ENCODE measurements at regions not wholly inside any gene's neighbourhood (a gene's known extent, or its start where the extent isn't known, plus 50 kb on each side); places are given as distances from the start of the nearest gene placed in this dataset.
"Not testable (repeated sequence)": the region's sequence is repeated elsewhere in the genome, so short reads cannot be mapped to it uniquely, and the experiment has no call there.

- H3K4me1 ChIP-seq (ENCODE audit: control extremely low read depth in 1 of 4, control insufficient read depth in 4 of 4, insufficient read depth in 4 of 4, low read length in 3 of 4); DNase-seq; H3K9me3 ChIP-seq (ENCODE audit: control extremely low read depth in 1 of 5, control insufficient read depth in 4 of 5, insufficient read depth in 2 of 5, low read depth in 1 of 5, low read length in 4 of 5); CTCF ChIA-PET; H3K27ac ChIP-seq (ENCODE audit: insufficient read depth in 1 of 2, low read depth in 1 of 2, low read length in 2 of 2, poor library complexity in 1 of 2, severe bottlenecking in 2 of 2); H3K4me3 ChIP-seq (ENCODE audit: control insufficient read depth in 1 of 7, extremely low read depth in 1 of 7, insufficient read depth in 4 of 7, low read depth in 2 of 7, low read length in 6 of 7); POLR2A ChIA-PET; H3K36me3 ChIP-seq (ENCODE audit: control insufficient read depth in 4 of 4, insufficient read depth in 4 of 4, low read length in 3 of 4): not testable (repeated sequence)
- WGBS (ENCODE audit: insufficient coverage): 71% methylated on average over 2 of the region's 3 CpGs
- H3K27me3 ChIP-seq (replicated peaks in 2 of 5; ENCODE audit: control insufficient read depth in 4 of 5, insufficient read depth in 5 of 5, low read length in 4 of 5): peaks cover 0 to 14% (median 2%) of the 10 kb centered on the region in 5 experiments
Measured at GRCh38 chr15:79512844-79513243, 80.7 kb downstream of the MINAR1 start.

- Histone ChIP-seq H3K36me3 (ENCODE audit: control insufficient read depth in 4 of 4, insufficient read depth in 4 of 4, low read length in 3 of 4) (no peaks in the 10 kb centered on the region), H3K27ac (ENCODE audit: insufficient read depth in 1 of 2, low read depth in 1 of 2, low read length in 2 of 2, poor library complexity in 1 of 2, severe bottlenecking in 2 of 2) (no peak overlapping the region), H3K4me1 (ENCODE audit: control extremely low read depth in 1 of 4, control insufficient read depth in 4 of 4, insufficient read depth in 4 of 4, low read length in 3 of 4) (no peaks in the 10 kb centered on the region), H3K27me3 (replicated peaks in 2 of 5; ENCODE audit: control insufficient read depth in 4 of 5, insufficient read depth in 5 of 5, low read length in 4 of 5) (peaks cover 0 to 12% (median 2%) of the 10 kb centered on the region in 5 experiments), H3K9me3 (ENCODE audit: control extremely low read depth in 1 of 5, control insufficient read depth in 4 of 5, insufficient read depth in 2 of 5, low read depth in 1 of 5, low read length in 4 of 5) (no peaks in the 10 kb centered on the region), H3K4me3 (ENCODE audit: control insufficient read depth in 1 of 7, extremely low read depth in 1 of 7, insufficient read depth in 4 of 7, low read depth in 2 of 7, low read length in 6 of 7) (no peak overlapping the region)
- WGBS (ENCODE audit: insufficient coverage): no CpG with 5 or more reads among the region's 8 CpGs
- DNase-seq: no peak
- POLR2A ChIA-PET: interaction anchor here (0.6 kb wide), 1 partner anchor 65 kb away, joined by 3 read pairs; no protein-coding TSS in a partner anchor
- CTCF ChIA-PET: no interaction called here
Measured at GRCh38 chr15:79513417-79513816, 81.3 kb downstream of the MINAR1 start.

GRCh38 chr15:79513940-79514339, 81.8 kb downstream of the MINAR1 start:
- Histone ChIP-seq H3K9me3 (ENCODE audit: control extremely low read depth in 1 of 5, control insufficient read depth in 4 of 5, insufficient read depth in 2 of 5, low read depth in 1 of 5, low read length in 4 of 5) (no peaks in the 10 kb centered on the region), H3K27ac (ENCODE audit: insufficient read depth in 1 of 2, low read depth in 1 of 2, low read length in 2 of 2, poor library complexity in 1 of 2, severe bottlenecking in 2 of 2) (no peak overlapping the region), H3K27me3 (replicated peaks in 2 of 5; ENCODE audit: control insufficient read depth in 4 of 5, insufficient read depth in 5 of 5, low read length in 4 of 5) (peaks cover 0 to 12% (median 2%) of the 10 kb centered on the region in 5 experiments), H3K36me3 (ENCODE audit: control insufficient read depth in 4 of 4, insufficient read depth in 4 of 4, low read length in 3 of 4) (no peaks in the 10 kb centered on the region), H3K4me1 (ENCODE audit: control extremely low read depth in 1 of 4, control insufficient read depth in 4 of 4, insufficient read depth in 4 of 4, low read length in 3 of 4) (no peaks in the 10 kb centered on the region), H3K4me3 (ENCODE audit: control insufficient read depth in 1 of 7, extremely low read depth in 1 of 7, insufficient read depth in 4 of 7, low read depth in 2 of 7, low read length in 6 of 7) (no peak overlapping the region)
- 100% methylated on average over 5 of the region's 5 CpGs for WGBS (ENCODE audit: insufficient coverage)
- DNase-seq: no peak
- ChIA-PET CTCF (no interaction called here), POLR2A (interaction anchor here (0.6 kb wide), 1 partner anchor 65 kb away, joined by 3 read pairs; no protein-coding TSS in a partner anchor)

GRCh38 chr15:79515300-79516027, 83.3 kb downstream of the MINAR1 start:
- WGBS (ENCODE audit: insufficient coverage): 100% methylated on average over 4 of the region's 7 CpGs
- no peak for DNase-seq
- H3K27ac ChIP-seq (ENCODE audit: insufficient read depth in 1 of 2, low read depth in 1 of 2, low read length in 2 of 2, poor library complexity in 1 of 2, severe bottlenecking in 2 of 2): no peak overlapping the region
- H3K4me3 ChIP-seq (ENCODE audit: control insufficient read depth in 1 of 7, extremely low read depth in 1 of 7, insufficient read depth in 4 of 7, low read depth in 2 of 7, low read length in 6 of 7): no peak overlapping the region
- ChIA-PET POLR2A (no interaction called here), CTCF (no interaction called here)
- no peaks in the 10 kb centered on the region for H3K36me3 ChIP-seq (ENCODE audit: control insufficient read depth in 4 of 4, insufficient read depth in 4 of 4, low read length in 3 of 4)
- H3K27me3 ChIP-seq (replicated peaks in 2 of 5; ENCODE audit: control insufficient read depth in 4 of 5, insufficient read depth in 5 of 5, low read length in 4 of 5): peaks cover 0 to 5% (median 2%) of the 10 kb centered on the region in 5 experiments
- H3K4me1 ChIP-seq (ENCODE audit: control extremely low read depth in 1 of 4, control insufficient read depth in 4 of 4, insufficient read depth in 4 of 4, low read length in 3 of 4): no peaks in the 10 kb centered on the region
- H3K9me3 ChIP-seq (ENCODE audit: control extremely low read depth in 1 of 5, control insufficient read depth in 4 of 5, insufficient read depth in 2 of 5, low read depth in 1 of 5, low read length in 4 of 5): no peaks in the 10 kb centered on the region

- H3K9me3 ChIP-seq (ENCODE audit: control extremely low read depth in 1 of 5, control insufficient read depth in 4 of 5, insufficient read depth in 2 of 5, low read depth in 1 of 5, low read length in 4 of 5): no peaks in the 10 kb centered on the region
- CTCF ChIA-PET: no interaction called here
- peaks cover 0 to 4% (median under 1%) of the 10 kb centered on the region in 5 experiments for H3K27me3 ChIP-seq (replicated peaks in 2 of 5; ENCODE audit: control insufficient read depth in 4 of 5, insufficient read depth in 5 of 5, low read length in 4 of 5)
- no peak for DNase-seq
- whole genome bisulfite sequencing (ENCODE audit: insufficient coverage): 95% methylated on average over 2 of the region's 3 CpGs
- no peaks in the 10 kb centered on the region for H3K36me3 ChIP-seq (ENCODE audit: control insufficient read depth in 4 of 4, insufficient read depth in 4 of 4, low read length in 3 of 4)
- POLR2A ChIA-PET: no interaction called here
- no peaks in the 10 kb centered on the region for H3K4me1 ChIP-seq (ENCODE audit: control extremely low read depth in 1 of 4, control insufficient read depth in 4 of 4, insufficient read depth in 4 of 4, low read length in 3 of 4)
- H3K4me3 ChIP-seq (ENCODE audit: control insufficient read depth in 1 of 7, extremely low read depth in 1 of 7, insufficient read depth in 4 of 7, low read depth in 2 of 7, low read length in 6 of 7): no peak overlapping the region
- H3K27ac ChIP-seq (ENCODE audit: insufficient read depth in 1 of 2, low read depth in 1 of 2, low read length in 2 of 2, poor library complexity in 1 of 2, severe bottlenecking in 2 of 2): no peak overlapping the region
Measured at GRCh38 chr15:79516155-79516554, 84.0 kb downstream of the MINAR1 start.

- H3K4me3 ChIP-seq (ENCODE audit: control insufficient read depth in 1 of 7, extremely low read depth in 1 of 7, insufficient read depth in 4 of 7, low read depth in 2 of 7, low read length in 6 of 7): no peak overlapping the region
- ChIA-PET CTCF (no interaction called here), POLR2A (no interaction called here)
- no peaks in the 10 kb centered on the region for H3K36me3 ChIP-seq (ENCODE audit: control insufficient read depth in 4 of 4, insufficient read depth in 4 of 4, low read length in 3 of 4)
- 100% methylated on average over 1 of the region's 3 CpGs for WGBS (ENCODE audit: insufficient coverage)
- no peak overlapping the region for H3K27ac ChIP-seq (ENCODE audit: insufficient read depth in 1 of 2, low read depth in 1 of 2, low read length in 2 of 2, poor library complexity in 1 of 2, severe bottlenecking in 2 of 2)
- DNase-seq: no peak
- H3K9me3 ChIP-seq (ENCODE audit: control extremely low read depth in 1 of 5, control insufficient read depth in 4 of 5, insufficient read depth in 2 of 5, low read depth in 1 of 5, low read length in 4 of 5): no peaks in the 10 kb centered on the region
- no peaks in the 10 kb centered on the region for H3K4me1 ChIP-seq (ENCODE audit: control extremely low read depth in 1 of 4, control insufficient read depth in 4 of 4, insufficient read depth in 4 of 4, low read length in 3 of 4)
- H3K27me3 ChIP-seq (replicated peaks in 2 of 5; ENCODE audit: control insufficient read depth in 4 of 5, insufficient read depth in 5 of 5, low read length in 4 of 5): peaks cover 0 to 4% (median 0%) of the 10 kb centered on the region in 5 experiments
Measured at GRCh38 chr15:79516646-79517045, 84.5 kb downstream of the MINAR1 start.

GRCh38 chr15:79519628-79520027, 87.5 kb downstream of the MINAR1 start:
- POLR2A ChIA-PET: no interaction called here
- Histone ChIP-seq H3K36me3 (ENCODE audit: control insufficient read depth in 4 of 4, insufficient read depth in 4 of 4, low read length in 3 of 4) (no peaks in the 10 kb centered on the region), H3K4me1 (ENCODE audit: control extremely low read depth in 1 of 4, control insufficient read depth in 4 of 4, insufficient read depth in 4 of 4, low read length in 3 of 4) (no peaks in the 10 kb centered on the region), H3K9me3 (ENCODE audit: control extremely low read depth in 1 of 5, control insufficient read depth in 4 of 5, insufficient read depth in 2 of 5, low read depth in 1 of 5, low read length in 4 of 5) (no peaks in the 10 kb centered on the region), H3K27ac (ENCODE audit: insufficient read depth in 1 of 2, low read depth in 1 of 2, low read length in 2 of 2, poor library complexity in 1 of 2, severe bottlenecking in 2 of 2) (no peak overlapping the region), H3K4me3 (ENCODE audit: control insufficient read depth in 1 of 7, extremely low read depth in 1 of 7, insufficient read depth in 4 of 7, low read depth in 2 of 7, low read length in 6 of 7) (no peak overlapping the region), H3K27me3 (replicated peaks in 2 of 5; ENCODE audit: control insufficient read depth in 4 of 5, insufficient read depth in 5 of 5, low read length in 4 of 5) (peaks cover 0 to 10% (median 0%) of the 10 kb centered on the region in 5 experiments)
- CTCF ChIA-PET: no interaction called here
- no peak for DNase-seq
- 100% methylated on average over 2 of the region's 3 CpGs for WGBS (ENCODE audit: insufficient coverage)
